Cardiac fibroblast (primary cell): ENCODE measurements at regions not wholly inside any gene's neighbourhood (a gene's known extent, or its start where the extent isn't known, plus 50 kb on each side); places are given as distances from the start of the nearest gene placed in this dataset.

Source experiments
- DNase-seq, 2 donors: peaks; one replicate each; pipeline versions ENCODE4 v3.0.0 to v3.0.0-alpha.2; 2010; ENCODE audit warnings: low read depth in 2 of 2
- H3K4me3 ChIP-seq, 2 donors: replicated peaks in 1 of 2; 1 replicate in 1 of 2; 2 replicates in 1 of 2; pipeline ENCODE4 v1.5.1; 2011; ENCODE audit warnings: low read depth in 2 of 2, low read length in 2 of 2, mild to moderate bottlenecking in 2 of 2, moderate library complexity in 1 of 2
- TF ChIP-seq, protein P1 (sequence below): IDR thresholded peaks from one replicate; pipeline ENCODE4 v1.5.1; 2011; ENCODE audit warnings: low read depth, mild to moderate bottlenecking, low read length, inconsistent platforms

DNA sequence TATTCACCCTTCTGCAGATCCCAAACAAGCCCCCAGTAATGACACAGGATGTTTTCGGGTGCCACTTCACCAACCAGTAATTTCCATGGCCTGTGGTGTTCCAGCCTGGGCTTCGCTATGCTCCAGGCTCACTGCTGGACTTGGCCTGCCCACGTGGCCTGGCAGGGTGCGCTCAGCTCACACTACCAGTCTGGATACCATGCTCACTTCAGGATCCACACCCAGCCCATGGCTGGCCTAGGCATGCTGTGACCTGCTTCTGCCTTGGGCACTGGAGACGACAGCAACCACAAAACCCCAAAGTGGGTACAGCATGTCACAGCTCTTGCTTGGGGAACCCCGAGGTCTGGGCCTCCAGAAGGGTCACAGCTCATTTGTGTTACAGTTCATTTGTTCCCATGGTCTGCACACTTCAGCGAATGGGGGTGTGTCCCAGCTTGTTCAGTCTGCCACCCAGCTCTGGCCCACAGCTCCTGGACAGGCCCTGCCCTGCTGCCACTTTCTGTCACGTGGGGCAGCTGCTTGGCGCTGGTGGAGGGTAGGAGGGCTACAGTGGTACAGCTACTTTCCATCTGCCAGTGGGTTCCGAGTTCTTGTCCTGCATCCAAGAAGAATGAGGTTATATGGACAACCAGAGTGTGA lies 650.8 kb downstream of the MCTP2 start:
- DNase-seq = no peak
- no peak overlapping the region for H3K4me3 ChIP-seq
- TF ChIP-seq, protein P1, sequence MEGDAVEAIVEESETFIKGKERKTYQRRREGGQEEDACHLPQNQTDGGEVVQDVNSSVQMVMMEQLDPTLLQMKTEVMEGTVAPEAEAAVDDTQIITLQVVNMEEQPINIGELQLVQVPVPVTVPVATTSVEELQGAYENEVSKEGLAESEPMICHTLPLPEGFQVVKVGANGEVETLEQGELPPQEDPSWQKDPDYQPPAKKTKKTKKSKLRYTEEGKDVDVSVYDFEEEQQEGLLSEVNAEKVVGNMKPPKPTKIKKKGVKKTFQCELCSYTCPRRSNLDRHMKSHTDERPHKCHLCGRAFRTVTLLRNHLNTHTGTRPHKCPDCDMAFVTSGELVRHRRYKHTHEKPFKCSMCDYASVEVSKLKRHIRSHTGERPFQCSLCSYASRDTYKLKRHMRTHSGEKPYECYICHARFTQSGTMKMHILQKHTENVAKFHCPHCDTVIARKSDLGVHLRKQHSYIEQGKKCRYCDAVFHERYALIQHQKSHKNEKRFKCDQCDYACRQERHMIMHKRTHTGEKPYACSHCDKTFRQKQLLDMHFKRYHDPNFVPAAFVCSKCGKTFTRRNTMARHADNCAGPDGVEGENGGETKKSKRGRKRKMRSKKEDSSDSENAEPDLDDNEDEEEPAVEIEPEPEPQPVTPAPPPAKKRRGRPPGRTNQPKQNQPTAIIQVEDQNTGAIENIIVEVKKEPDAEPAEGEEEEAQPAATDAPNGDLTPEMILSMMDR = no peak

DNA sequence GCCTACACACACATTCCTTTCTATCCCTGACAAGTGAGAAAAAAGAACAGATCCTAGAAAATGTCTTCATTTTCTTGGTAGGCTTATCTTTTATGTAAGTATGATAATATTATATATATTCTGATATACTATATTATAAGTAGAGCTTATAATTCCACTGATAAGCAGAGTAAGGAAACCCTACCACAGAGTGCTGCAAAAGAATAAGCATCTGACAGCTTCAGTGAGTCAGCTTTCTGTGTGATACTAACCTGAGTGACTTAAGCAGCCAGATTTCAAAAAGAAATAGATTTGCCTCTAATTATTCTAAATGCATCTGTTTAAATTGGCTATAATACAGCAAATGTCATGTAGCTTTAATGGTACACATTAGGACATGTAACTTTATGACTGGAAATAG lies 656.0 kb downstream of the MCTP2 start:
- H3K4me3 ChIP-seq = no peak overlapping the region
- TF ChIP-seq, protein P1 = no peak
- DNase-seq = no peak

DNA sequence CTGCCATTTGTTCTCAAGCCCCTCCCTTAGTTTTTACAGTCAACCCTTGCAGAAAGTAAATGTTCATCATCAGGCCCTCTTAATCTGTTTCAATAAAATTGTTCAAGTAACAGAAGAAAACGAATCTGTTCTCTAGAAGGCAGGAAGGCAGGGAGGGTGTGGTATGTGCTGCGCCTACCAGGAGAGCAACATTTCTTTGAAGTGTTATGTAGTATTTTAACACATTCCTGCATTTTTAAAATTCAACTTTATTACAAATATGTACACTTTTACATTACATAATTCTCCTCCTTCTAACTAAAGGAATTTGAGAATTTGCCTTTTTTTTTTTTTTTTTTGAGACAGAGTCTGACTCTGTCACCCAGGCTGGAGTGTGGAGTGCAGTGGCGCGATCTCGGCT lies 657.8 kb downstream of the MCTP2 start:
- TF ChIP-seq, protein P1 = no peak
- no peak overlapping the region for H3K4me3 ChIP-seq
- DNase-seq = no peak

DNA sequence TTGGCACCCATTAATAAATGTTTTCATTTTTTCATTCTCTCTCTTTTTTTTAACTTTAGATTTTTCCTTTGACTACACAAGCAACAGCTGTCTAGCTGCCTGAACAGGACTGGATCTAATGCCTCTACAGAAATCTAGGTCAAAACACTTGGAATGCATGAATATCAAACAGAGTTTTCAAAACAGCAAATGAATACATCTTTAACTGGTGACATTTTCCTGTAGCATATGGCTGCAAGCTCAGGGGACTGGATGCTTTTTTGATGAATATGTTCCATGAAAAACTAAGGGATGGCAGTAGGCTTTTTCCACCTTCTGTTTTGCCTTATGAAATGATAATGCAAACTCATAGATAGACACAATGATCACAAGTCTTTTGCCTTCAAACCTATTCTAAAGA lies 661.7 kb downstream of the MCTP2 start:
- DNase-seq = no peak
- H3K4me3 ChIP-seq = no peak overlapping the region
- TF ChIP-seq, protein P1 = no peak

DNA sequence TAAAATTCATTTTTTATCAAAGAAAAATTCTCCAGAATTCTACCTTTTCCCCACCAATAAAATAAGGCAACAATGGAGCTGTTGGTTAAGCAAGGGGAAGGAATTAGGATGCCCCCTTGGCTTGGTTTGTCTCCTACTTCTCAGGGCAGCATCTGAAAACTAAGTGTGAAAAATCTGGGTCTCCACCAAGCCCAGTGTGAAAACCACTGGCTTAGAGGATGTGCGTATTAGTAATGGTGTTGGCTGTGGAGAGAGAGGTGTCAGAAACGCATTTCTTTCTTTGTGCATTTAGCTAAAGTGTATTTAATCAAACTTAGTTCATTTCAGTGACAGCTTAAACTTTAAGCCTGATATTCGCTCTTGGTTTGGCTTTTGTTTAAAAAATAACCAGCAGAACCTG lies 662.7 kb downstream of the MCTP2 start:
- TF ChIP-seq, protein P1 = no peak
- no peak for DNase-seq
- no peak overlapping the region for H3K4me3 ChIP-seq

DNA sequence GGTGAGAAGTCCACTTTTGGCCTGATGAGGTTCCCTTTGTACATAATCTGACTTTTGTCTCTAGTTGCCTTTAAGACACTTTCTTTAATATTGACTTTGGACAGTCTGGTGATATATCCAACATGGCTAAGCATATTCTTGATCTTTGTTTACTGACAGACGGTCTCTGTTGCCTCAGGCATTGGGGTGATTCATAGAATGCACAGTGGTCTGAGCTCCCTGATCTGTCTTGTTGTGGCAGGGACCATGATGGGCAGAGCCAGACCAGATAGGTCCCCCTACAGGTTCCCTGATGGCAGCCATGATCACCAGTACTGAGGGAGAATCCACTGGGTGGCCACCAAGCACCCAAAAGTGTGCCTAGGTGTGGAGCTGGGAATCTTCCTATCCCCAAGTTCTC lies 678.1 kb downstream of the MCTP2 start:
- no peak for DNase-seq
- TF ChIP-seq, protein P1 = no peak
- no peak overlapping the region for H3K4me3 ChIP-seq

DNA sequence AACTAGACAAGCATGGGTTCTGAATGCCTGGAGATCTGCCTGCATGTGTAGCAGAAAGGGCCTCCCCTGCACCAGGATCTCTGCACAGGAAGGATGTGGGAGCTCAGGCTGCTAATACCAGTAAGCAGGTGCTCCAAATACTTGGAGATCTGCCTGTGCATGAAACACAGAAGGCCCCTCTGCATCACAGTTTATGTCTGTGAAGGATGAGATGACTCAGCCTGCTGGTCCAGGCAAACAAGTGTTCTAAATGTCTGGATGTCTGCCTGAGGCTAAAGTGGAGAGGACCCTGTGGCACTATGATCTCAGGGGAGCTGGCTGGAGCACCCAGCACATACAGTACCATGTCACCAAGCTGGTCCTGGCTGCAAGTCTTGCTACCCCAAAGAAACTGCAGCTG lies 678.8 kb downstream of the MCTP2 start:
- no peak overlapping the region for H3K4me3 ChIP-seq
- TF ChIP-seq, protein P1 = no peak
- peak in 1 of 2 donors; percentile 2 for DNase-seq
